SK-N-MC (cell line): ENCODE measurements at regions not wholly inside any gene's neighbourhood (a gene's known extent, or its start where the extent isn't known, plus 50 kb on each side); places are given as distances from the start of the nearest gene placed in this dataset.

ENCODE experiments used
- EZH2 ChIP-seq: fragments of 200-600 bp; sonication (generic); IDR thresholded peaks from one replicate; pipeline ENCODE4 v1.6.1; 2017; ENCODE audit warnings: antibody characterized with exemption
- FOXP2 ChIP-seq: optimal IDR thresholded peaks from 2 replicates; pipeline ENCODE3; 2011; ENCODE audit warnings: mild to moderate bottlenecking, moderate library complexity; ENCODE audit not compliant: insufficient read depth; ENCODE audit errors: extremely low read length, control extremely low read depth
- POLR2AphosphoS5 ChIP-seq: IDR thresholded peaks from 2 replicates; pipeline ENCODE4 v1.6.1; 2012; ENCODE audit warnings: mild to moderate bottlenecking, low read depth, low read length, borderline replicate concordance

DNA sequence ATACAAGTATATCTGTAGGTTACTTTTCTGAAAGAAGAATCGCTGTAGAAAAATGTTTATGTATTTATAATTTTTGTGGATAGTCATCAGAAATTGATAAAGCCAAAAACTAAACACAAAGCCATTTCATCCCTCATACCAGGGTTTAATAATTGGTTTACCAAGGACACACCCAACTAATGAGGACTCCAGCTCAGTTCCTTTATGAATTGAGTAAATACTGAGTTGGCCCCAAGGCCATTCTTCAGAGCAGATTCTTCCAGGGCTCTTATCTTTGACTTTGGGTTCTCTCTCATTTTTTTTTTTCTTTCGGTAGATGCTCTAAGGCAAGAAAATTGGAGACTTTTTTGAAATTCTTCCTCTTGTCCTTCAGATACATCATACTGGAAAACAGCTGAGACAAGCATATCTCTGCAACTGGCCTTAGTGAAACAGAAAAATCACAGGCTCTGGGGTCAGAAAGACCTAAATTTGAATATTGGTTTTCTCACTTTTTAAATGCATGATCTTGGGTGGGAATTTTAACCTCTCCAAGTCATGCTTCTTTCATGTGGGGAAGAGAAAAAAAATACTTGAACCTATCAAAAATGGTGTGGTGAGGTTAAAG, 401.8 kb downstream of the ARHGEF28 start:
- TF ChIP-seq EZH2, result no peak
- TF ChIP-seq POLR2AphosphoS5, result no peak
- no peak for TF ChIP-seq FOXP2
